ENCODE measurements at regions not wholly inside any gene's neighbourhood (a gene's known extent, or its start where the extent isn't known, plus 50 kb on each side); places are given as distances from the start of the nearest gene placed in this dataset.

GRCh38 chr18:73119574-73119973, 251.8 kb upstream of the NETO1 start:
- TF ChIP-seq EZH2phosphoT487 (IDR thresholded peaks at IDR 0.05; ENCODE audit: low read depth, severe bottlenecking, unreplicated experiment) (no peak), CTCF (IDR thresholded peaks at IDR 0.05; ENCODE audit: poor library complexity) (no peak), EZH2 (IDR thresholded peaks at IDR 0.05; ENCODE audit: borderline replicate concordance) (no peak)

GRCh38 chr18:73118121-73118816, 250.5 kb upstream of the NETO1 start:
- WGBS (ENCODE audit: low lambda C conversion rate, missing lambda C conversion rate) = 76% methylated on average over 3 of the region's 3 CpGs
- TF ChIP-seq EZH2 (IDR thresholded peaks at IDR 0.05; ENCODE audit: borderline replicate concordance) (no peak), CTCF (IDR thresholded peaks at IDR 0.05; ENCODE audit: poor library complexity) (no peak), EZH2phosphoT487 (IDR thresholded peaks at IDR 0.05; ENCODE audit: low read depth, severe bottlenecking, unreplicated experiment) (no peak)
- H3K9me3 ChIP-seq (ENCODE audit: low read depth) = no peaks in the 10 kb centered on the region
- H3K4me3 ChIP-seq = no peak overlapping the region
- DNase-seq (ENCODE audit: low spot score) = no peak
- H3K4me1 ChIP-seq (ENCODE audit: insufficient read depth) = no peaks in the 10 kb centered on the region
- no peaks in the 10 kb centered on the region for H3K27me3 ChIP-seq
- no peaks in the 10 kb centered on the region for H3K79me2 ChIP-seq
- no peak overlapping the region for H2AFZ ChIP-seq
- no peaks in the 10 kb centered on the region for H3K9me2 ChIP-seq (replicated peaks; ENCODE audit: insufficient read depth)
- no peak overlapping the region for H3K4me2 ChIP-seq
- H3K27ac ChIP-seq = no peak overlapping the region
- H3K36me3 ChIP-seq (replicated peaks; ENCODE audit: insufficient read depth, low read depth) = no peaks in the 10 kb centered on the region
- H4K20me1 ChIP-seq (ENCODE audit: insufficient read depth, poor library complexity, severe bottlenecking) = no peaks in the 10 kb centered on the region

More at GRCh38 chr18:73119574-73119973, 251.8 kb upstream of the NETO1 start:
- 76% methylated on average over 2 of the region's 2 CpGs for WGBS (ENCODE audit: low lambda C conversion rate, missing lambda C conversion rate)
- DNase-seq (ENCODE audit: low spot score) = no peak
- Histone ChIP-seq H4K20me1 (ENCODE audit: insufficient read depth, poor library complexity, severe bottlenecking) (no peaks in the 10 kb centered on the region), H3K4me3 (no peak overlapping the region), H3K27ac (no peak overlapping the region), H3K4me1 (ENCODE audit: insufficient read depth) (no peaks in the 10 kb centered on the region), H3K9me3 (ENCODE audit: low read depth) (no peaks in the 10 kb centered on the region), H2AFZ (no peak overlapping the region), H3K27me3 (no peaks in the 10 kb centered on the region), H3K79me2 (no peaks in the 10 kb centered on the region), H3K4me2 (no peak overlapping the region), H3K36me3 (replicated peaks; ENCODE audit: insufficient read depth, low read depth) (no peaks in the 10 kb centered on the region), H3K9me2 (replicated peaks; ENCODE audit: insufficient read depth) (no peaks in the 10 kb centered on the region)

- Histone ChIP-seq H3K4me2 (no peak overlapping the region), H3K36me3 (replicated peaks; ENCODE audit: insufficient read depth, low read depth) (no peaks in the 10 kb centered on the region), H4K20me1 (ENCODE audit: insufficient read depth, poor library complexity, severe bottlenecking) (no peaks in the 10 kb centered on the region), H3K27me3 (no peaks in the 10 kb centered on the region), H3K4me1 (ENCODE audit: insufficient read depth) (no peaks in the 10 kb centered on the region), H3K27ac (no peak overlapping the region), H3K4me3 (no peak overlapping the region), H3K9me2 (replicated peaks; ENCODE audit: insufficient read depth) (no peaks in the 10 kb centered on the region), H2AFZ (no peak overlapping the region), H3K79me2 (no peaks in the 10 kb centered on the region), H3K9me3 (ENCODE audit: low read depth) (no peaks in the 10 kb centered on the region)
- 81% methylated on average over 3 of the region's 3 CpGs for WGBS (ENCODE audit: low lambda C conversion rate, missing lambda C conversion rate)
- TF ChIP-seq EZH2phosphoT487 (IDR thresholded peaks at IDR 0.05; ENCODE audit: low read depth, severe bottlenecking, unreplicated experiment) (no peak), EZH2 (IDR thresholded peaks at IDR 0.05; ENCODE audit: borderline replicate concordance) (no peak), CTCF (IDR thresholded peaks at IDR 0.05; ENCODE audit: poor library complexity) (no peak)
- DNase-seq (ENCODE audit: low spot score) = no peak
These were observed 242.5 kb upstream of the NETO1 start for GRCh38 chr18:73110307-73110706.

Measured in hepatocyte (in vitro differentiated cells).